Activated CD8-positive, alpha-beta T cell treated with anti-CD3 and anti-CD28 coated beads for 36 hours (primary cell): ENCODE measurements at regions not wholly inside any gene's neighbourhood (a gene's known extent, or its start where the extent isn't known, plus 50 kb on each side); places are given as distances from the start of the nearest gene placed in this dataset.
A peak's percentile ranks its signal among the peaks of the same experiment; 100 is the strongest.
"Not testable (repeated sequence)": the region's sequence is repeated elsewhere in the genome, so short reads cannot be mapped to it uniquely, and the experiment has no call there.

ENCODE experiments used
- ATAC-seq: fragments of 200-7000 bp; cut with Tn5 transposase; one replicate; pipeline ENCODE4 v1.10.0; 2021; ENCODE audit warnings: mild to moderate bottlenecking, moderate library complexity
- CTCF ChIA-PET: fragments of 350-600 bp; sonication (Branson Sonifier 250); formaldehyde crosslinking; loops from one replicate; lab custom pipeline; 2021; ENCODE audit warnings: antibody characterized with exemption; lab: Charles Lee
- POLR2A ChIA-PET: fragments of 350-600 bp; sonication (Branson Sonifier 250); formaldehyde crosslinking; loops from one replicate; lab custom pipeline; 2021; ENCODE audit warnings: antibody characterized with exemption; lab: Charles Lee
- DNase-seq: peaks from one replicate; pipeline ENCODE4 v3.0.0-alpha.2; 2020
- H3K27ac Mint-ChIP-seq: one replicate; pipeline ENCODE4 v1.8.0; 2021; ENCODE audit warnings: mild to moderate bottlenecking, mixed read lengths
- H3K27me3 Mint-ChIP-seq: one replicate; pipeline ENCODE4 v1.8.0; 2021; ENCODE audit warnings: mixed read lengths
- H3K36me3 Mint-ChIP-seq: one replicate; pipeline ENCODE4 v1.8.0; 2021; ENCODE audit warnings: low read depth, mixed read lengths
- H3K4me1 Mint-ChIP-seq: one replicate; pipeline ENCODE4 v1.8.0; 2021; ENCODE audit warnings: low read depth, mixed read lengths
- H3K4me3 Mint-ChIP-seq: one replicate; pipeline ENCODE4 v1.8.0; 2021; ENCODE audit warnings: mild to moderate bottlenecking, moderate library complexity, mixed read lengths
- H3K9me3 Mint-ChIP-seq: one replicate; pipeline ENCODE4 v1.8.0; 2021; ENCODE audit warnings: mixed read lengths
- CTCF ChIP-seq: fragments of 200-600 bp; IDR thresholded peaks from one replicate; pipeline ENCODE4 v1.8.0; 2022; ENCODE audit warnings: antibody characterized with exemption, mild to moderate bottlenecking
- intact Hi-C: fragments of 100-400 bp; cut with micrococcal nuclease; formaldehyde crosslinking; loops from one replicate; pipeline ENCODE4 v1.10.0; 2022

DNA sequence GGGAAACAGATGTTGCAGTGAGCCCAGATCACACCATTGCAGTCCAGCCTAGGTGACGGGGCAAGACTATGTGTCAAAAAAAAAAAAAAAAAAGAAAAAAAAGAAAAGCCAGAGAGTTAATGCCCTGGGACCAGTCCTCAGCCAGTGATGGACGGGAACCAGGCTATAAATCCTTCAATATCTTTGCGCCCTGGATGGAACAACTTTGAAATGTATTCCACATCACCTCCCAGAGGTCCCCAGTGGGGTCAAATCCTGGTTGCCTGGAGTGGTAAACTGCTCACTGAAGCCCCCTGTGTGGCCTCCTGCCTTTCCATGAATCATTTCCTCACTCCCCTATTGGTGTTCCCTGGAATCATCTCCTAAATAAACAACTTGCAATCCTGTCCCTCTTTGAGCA, 166.9 kb downstream of the DEFB131A start:
- H3K36me3 Mint-ChIP-seq = no peaks in the 10 kb centered on the region
- ATAC-seq (no peak), DNase-seq (no peak)
- H3K9me3 Mint-ChIP-seq = no peaks in the 10 kb centered on the region
- no peak overlapping the region for H3K4me3 Mint-ChIP-seq
- ChIA-PET POLR2A (no interaction called here), CTCF (no interaction called here)
- H3K4me1 Mint-ChIP-seq = peaks cover 19% of the 10 kb centered on the region
- H3K27me3 Mint-ChIP-seq = no peaks in the 10 kb centered on the region
- intact Hi-C loops = no loop called here
- no peak overlapping the region for H3K27ac Mint-ChIP-seq
- TF ChIP-seq CTCF = no peak

DNA sequence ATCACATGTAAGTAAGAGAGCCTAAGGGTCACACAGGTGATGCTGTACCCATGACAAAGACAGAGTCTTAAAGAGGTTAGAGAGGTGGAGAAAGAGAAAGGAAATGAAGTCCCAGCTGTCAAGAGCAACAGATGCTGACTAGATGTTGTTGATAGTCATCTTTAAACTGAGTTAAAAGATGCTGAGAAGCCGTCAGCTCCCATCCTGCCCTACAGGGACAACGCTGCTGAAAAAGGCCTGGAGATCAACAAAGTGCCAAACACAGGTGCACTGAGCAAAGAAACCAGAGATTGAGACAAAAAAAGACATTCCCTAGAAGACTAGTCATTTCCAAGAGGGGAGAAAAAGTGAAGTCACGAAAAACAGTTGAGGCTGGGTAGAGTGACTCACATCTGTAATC, 145.0 kb upstream of the DRD5 start:
- DNase-seq, CTCF ChIA-PET, H3K27ac Mint-ChIP-seq, H3K4me3 Mint-ChIP-seq, H3K9me3 Mint-ChIP-seq, ATAC-seq, H3K4me1 Mint-ChIP-seq, H3K27me3 Mint-ChIP-seq, H3K36me3 Mint-ChIP-seq, intact Hi-C loops, POLR2A ChIA-PET: not testable (repeated sequence)

GRCh38 chr4:9659678-9660077, 121.8 kb upstream of the DRD5 start:
- TF ChIP-seq CTCF = peak; percentile 59
- CTCF ChIA-PET = interaction anchor here (0.7 to 1.1 kb wide), 2 partner anchors 127 kb away, joined by 4 to 5 read pairs; no protein-coding TSS in a partner anchor
- H3K36me3 Mint-ChIP-seq, H3K27me3 Mint-ChIP-seq, ATAC-seq, POLR2A ChIA-PET, H3K27ac Mint-ChIP-seq, H3K9me3 Mint-ChIP-seq, H3K4me1 Mint-ChIP-seq, H3K4me3 Mint-ChIP-seq: not testable (repeated sequence)
- intact Hi-C loops = loop anchor here (2.0 kb wide), 1 partner anchor 127 kb away; no protein-coding TSS in a partner anchor
- DNase-seq = peak; percentile 16

DNA sequence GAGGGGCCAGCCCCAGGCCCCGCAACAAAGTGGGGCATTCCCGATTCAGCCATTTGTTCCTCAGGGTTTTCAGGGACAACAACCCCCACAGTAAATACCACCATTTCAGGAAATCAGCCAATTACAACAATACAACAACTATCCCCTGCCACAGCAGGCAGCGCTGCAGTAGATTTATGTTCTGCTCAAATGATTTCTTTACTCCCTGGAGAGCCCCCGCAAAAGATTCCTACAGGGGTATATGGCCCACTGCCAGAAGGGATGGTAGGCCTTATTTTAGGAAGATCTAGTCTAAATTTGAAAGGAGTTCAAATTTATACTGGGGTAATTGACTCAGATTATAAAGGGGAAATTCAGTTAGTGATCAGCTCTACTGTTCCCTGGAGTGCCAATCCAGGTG, 120.5 kb upstream of the DRD5 start:
- H3K4me1 Mint-ChIP-seq, POLR2A ChIA-PET, intact Hi-C loops, ATAC-seq, DNase-seq, H3K4me3 Mint-ChIP-seq, H3K9me3 Mint-ChIP-seq, H3K27me3 Mint-ChIP-seq, H3K27ac Mint-ChIP-seq, H3K36me3 Mint-ChIP-seq: not testable (repeated sequence)
- CTCF ChIA-PET = interaction anchor here (0.7 kb wide), 1 partner anchor 166 kb away, joined by 3 read pairs; no protein-coding TSS in a partner anchor

GRCh38 chr4:9670725-9671124, 110.7 kb upstream of the DRD5 start:
- intact Hi-C loops, DNase-seq, H3K27ac Mint-ChIP-seq, POLR2A ChIA-PET, H3K27me3 Mint-ChIP-seq, ATAC-seq, CTCF ChIA-PET, H3K36me3 Mint-ChIP-seq, H3K4me1 Mint-ChIP-seq, H3K9me3 Mint-ChIP-seq, H3K4me3 Mint-ChIP-seq: not testable (repeated sequence)

GRCh38 chr4:9677357-9677756, 104.1 kb upstream of the DRD5 start:
- H3K4me1 Mint-ChIP-seq, intact Hi-C loops, H3K4me3 Mint-ChIP-seq, DNase-seq, H3K27me3 Mint-ChIP-seq, H3K36me3 Mint-ChIP-seq, POLR2A ChIA-PET, CTCF ChIA-PET, ATAC-seq, H3K9me3 Mint-ChIP-seq, H3K27ac Mint-ChIP-seq: not testable (repeated sequence)

DNA sequence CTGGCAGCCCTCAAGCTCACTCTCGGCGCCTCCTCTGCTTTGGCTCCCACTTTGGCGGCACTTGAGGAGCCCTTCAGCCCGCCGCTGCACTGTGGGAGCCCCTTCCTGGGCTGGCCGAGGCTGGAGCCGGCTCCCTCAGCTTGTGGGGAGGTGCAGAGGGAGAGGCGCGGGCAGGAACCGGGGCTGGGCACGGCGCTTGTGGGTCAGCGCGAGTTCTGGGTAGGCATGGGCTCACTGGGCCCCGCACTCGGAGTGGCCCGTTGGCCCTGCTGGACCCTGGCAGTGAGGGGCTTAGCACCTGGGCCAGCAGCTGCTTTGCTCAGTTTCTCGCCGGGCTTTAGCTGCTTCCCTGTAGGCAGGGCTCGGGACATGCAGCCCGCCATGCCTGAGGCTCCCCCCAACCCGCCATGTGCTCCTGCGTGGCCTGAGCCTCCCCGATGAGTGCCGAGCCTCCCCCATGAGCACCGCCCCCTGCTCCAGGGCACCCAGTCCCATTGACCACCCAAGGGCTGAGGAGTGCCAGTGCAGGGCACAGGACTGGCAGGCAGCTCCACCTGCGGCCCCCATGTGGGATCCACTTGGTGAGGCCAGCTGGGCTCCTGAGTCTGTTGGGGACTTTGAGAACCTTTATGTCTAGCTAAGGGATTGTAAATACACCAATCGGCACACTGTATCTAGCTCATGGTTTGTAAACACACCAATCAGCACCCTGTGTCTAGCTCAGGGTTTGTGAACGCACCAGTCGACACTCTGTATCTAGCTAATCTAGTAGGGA, 101.5 kb upstream of the DRD5 start:
- POLR2A ChIA-PET = no interaction called here
- CTCF ChIA-PET = no interaction called here
- ATAC-seq = no peak
- no peak for DNase-seq
- H3K27me3 Mint-ChIP-seq = no peaks in the 10 kb centered on the region
- no peak overlapping the region for H3K27ac Mint-ChIP-seq
- no peaks in the 10 kb centered on the region for H3K4me1 Mint-ChIP-seq
- H3K36me3 Mint-ChIP-seq = no peaks in the 10 kb centered on the region
- no peak for TF ChIP-seq CTCF
- H3K4me3 Mint-ChIP-seq = no peak overlapping the region
- intact Hi-C loops = no loop called here
- no peaks in the 10 kb centered on the region for H3K9me3 Mint-ChIP-seq

DNA sequence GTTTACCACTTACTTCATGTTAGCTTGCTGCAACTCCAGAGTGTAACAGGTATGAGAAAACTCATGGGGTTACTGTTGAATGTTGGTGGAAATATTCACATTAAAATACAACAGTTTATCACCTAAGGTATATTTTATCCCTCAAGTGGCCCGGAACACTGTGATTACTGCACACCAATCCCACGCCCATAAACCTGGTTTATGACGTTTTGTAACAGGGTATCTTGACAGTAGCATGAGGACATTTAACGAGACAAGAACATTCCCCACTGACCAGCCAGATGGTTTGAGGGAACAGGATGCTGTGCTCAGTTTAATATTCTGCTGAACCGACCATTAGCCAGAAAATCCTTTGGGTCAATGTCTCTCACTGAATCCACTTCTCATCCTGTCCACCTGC, 98.3 kb upstream of the DRD5 start:
- H3K36me3 Mint-ChIP-seq, H3K27me3 Mint-ChIP-seq, H3K27ac Mint-ChIP-seq, ATAC-seq, intact Hi-C loops, CTCF ChIA-PET, H3K9me3 Mint-ChIP-seq, H3K4me1 Mint-ChIP-seq, POLR2A ChIA-PET, DNase-seq, H3K4me3 Mint-ChIP-seq: not testable (repeated sequence)

GRCh38 chr4:9685016-9685415, 96.4 kb upstream of the DRD5 start:
- DNase-seq, H3K27me3 Mint-ChIP-seq, H3K9me3 Mint-ChIP-seq, POLR2A ChIA-PET, H3K4me1 Mint-ChIP-seq, H3K4me3 Mint-ChIP-seq, intact Hi-C loops, ATAC-seq, H3K36me3 Mint-ChIP-seq, H3K27ac Mint-ChIP-seq: not testable (repeated sequence)
- CTCF ChIA-PET = interaction anchor here (0.6 kb wide), 1 partner anchor 746 kb away, joined by 3 read pairs; no protein-coding TSS in a partner anchor
